ENCODE measurements at regions not wholly inside any gene's neighbourhood (a gene's known extent, or its start where the extent isn't known, plus 50 kb on each side); places are given as distances from the start of the nearest gene placed in this dataset.

GRCh38 chr5:120396186-120396585 is 67.9 kb upstream of the PRR16 start:
- no peak overlapping the region for H3K4me3 ChIP-seq (ENCODE audit: low read depth, poor library complexity, severe bottlenecking)
- TF ChIP-seq, protein P1, sequence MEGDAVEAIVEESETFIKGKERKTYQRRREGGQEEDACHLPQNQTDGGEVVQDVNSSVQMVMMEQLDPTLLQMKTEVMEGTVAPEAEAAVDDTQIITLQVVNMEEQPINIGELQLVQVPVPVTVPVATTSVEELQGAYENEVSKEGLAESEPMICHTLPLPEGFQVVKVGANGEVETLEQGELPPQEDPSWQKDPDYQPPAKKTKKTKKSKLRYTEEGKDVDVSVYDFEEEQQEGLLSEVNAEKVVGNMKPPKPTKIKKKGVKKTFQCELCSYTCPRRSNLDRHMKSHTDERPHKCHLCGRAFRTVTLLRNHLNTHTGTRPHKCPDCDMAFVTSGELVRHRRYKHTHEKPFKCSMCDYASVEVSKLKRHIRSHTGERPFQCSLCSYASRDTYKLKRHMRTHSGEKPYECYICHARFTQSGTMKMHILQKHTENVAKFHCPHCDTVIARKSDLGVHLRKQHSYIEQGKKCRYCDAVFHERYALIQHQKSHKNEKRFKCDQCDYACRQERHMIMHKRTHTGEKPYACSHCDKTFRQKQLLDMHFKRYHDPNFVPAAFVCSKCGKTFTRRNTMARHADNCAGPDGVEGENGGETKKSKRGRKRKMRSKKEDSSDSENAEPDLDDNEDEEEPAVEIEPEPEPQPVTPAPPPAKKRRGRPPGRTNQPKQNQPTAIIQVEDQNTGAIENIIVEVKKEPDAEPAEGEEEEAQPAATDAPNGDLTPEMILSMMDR (IDR thresholded peaks at IDR 0.05) = no peak
- TF ChIP-seq POLR2A (IDR thresholded peaks at IDR 0.05) = no peak
- intact Hi-C loops (cut with DNase I; ENCODE audit: low total_unique reads) = no loop called here
- DNase-seq (ENCODE audit: low spot score in 2 of 2) = no peak

GRCh38 chr5:120400356-120400755 is 63.7 kb upstream of the PRR16 start:
- no peak for DNase-seq (ENCODE audit: low spot score in 2 of 2)
- no peak overlapping the region for H3K4me3 ChIP-seq (ENCODE audit: low read depth, poor library complexity, severe bottlenecking)
- intact Hi-C loops (cut with DNase I; ENCODE audit: low total_unique reads) = no loop called here
- TF ChIP-seq POLR2A (IDR thresholded peaks at IDR 0.05) = no peak
- TF ChIP-seq, protein P1 (IDR thresholded peaks at IDR 0.05) = no peak
- WGBS, 2 donors = 80% methylated on average over 1 of the region's 1 CpG

DNA sequence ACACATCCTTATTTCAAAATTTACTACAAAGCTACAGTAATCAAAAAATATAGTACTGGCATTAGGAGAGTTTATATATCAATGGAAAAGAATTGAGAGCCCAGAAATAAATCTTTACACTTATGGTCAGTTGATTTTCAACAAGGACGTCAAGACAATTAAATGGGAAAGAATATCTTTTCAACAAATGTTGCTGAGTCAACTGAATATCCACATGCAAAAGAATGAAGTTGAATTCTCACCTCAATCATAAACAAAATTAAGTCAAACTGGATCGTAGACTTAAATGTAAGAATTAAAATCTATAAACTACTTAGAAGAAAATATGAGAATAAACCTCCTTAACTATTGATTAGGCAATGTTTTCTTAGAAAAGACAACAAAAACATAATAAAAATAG is 61.5 kb upstream of the PRR16 start:
- 89 to 93% methylated on average over 2 of the region's 2 CpGs for WGBS, 2 donors
- intact Hi-C loops (cut with DNase I; ENCODE audit: low total_unique reads) = no loop called here
- H3K4me3 ChIP-seq (ENCODE audit: low read depth, poor library complexity, severe bottlenecking) = no peak overlapping the region
- DNase-seq (ENCODE audit: low spot score in 2 of 2) = no peak
- TF ChIP-seq, protein P1 (IDR thresholded peaks at IDR 0.05) = no peak
- TF ChIP-seq POLR2A (IDR thresholded peaks at IDR 0.05) = no peak

DNA sequence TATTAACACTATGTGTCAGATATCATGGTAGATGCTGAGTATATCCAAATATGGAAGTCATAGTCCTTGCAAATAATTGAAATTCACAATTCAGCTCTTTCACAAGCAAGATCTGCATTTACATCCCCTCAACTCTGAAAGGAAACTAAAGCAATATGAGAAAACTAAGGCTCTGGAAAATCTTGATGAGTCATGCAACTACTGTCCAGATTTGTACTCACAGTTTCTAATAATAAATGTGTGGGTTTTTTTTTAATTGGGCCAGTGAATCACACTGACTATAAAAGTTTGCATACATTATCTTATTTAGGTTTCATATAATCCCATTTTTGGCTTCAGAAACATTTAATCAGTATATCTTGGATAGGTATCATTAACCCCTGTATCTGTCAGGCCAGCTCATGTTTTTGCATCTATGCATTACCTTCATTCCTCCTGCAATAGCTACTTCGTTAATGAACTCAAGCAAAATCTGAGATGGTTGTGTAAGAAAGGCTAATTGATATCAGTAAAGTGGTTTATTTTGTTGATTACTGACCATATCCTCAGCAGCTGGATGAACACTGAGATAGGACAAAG is 58.7 kb upstream of the PRR16 start:
- 55 to 67% methylated on average over 1 of the region's 1 CpG for WGBS, 2 donors
- TF ChIP-seq, protein P1 (IDR thresholded peaks at IDR 0.05) = no peak
- TF ChIP-seq POLR2A (IDR thresholded peaks at IDR 0.05) = no peak
- no peak overlapping the region for H3K4me3 ChIP-seq (ENCODE audit: low read depth, poor library complexity, severe bottlenecking)
- intact Hi-C loops (cut with DNase I; ENCODE audit: low total_unique reads) = no loop called here
- no peak for DNase-seq (ENCODE audit: low spot score in 2 of 2)

DNA sequence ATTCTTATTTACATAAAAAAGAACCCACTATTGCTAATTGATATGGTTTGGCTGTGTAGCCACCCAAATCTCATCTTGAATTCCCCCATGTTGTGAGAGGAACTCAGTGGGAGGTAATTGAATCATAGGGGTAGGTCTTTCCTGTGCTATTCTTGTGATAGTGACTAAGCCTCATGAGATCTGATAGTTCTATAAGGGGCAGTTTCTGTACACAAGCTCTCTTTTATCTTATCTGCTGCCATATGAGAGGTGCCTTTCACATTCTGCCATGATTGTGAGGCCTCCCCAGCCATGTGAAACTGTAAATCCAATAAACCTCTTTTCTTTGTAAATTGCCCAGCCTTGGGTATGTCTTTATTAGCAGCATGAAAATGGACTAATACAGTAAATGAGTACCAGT is 58.2 kb upstream of the PRR16 start:
- DNase-seq (ENCODE audit: low spot score in 2 of 2) = no peak
- TF ChIP-seq, protein P1 (IDR thresholded peaks at IDR 0.05) = no peak
- no peak for TF ChIP-seq POLR2A (IDR thresholded peaks at IDR 0.05)
- H3K4me3 ChIP-seq (ENCODE audit: low read depth, poor library complexity, severe bottlenecking) = no peak overlapping the region
- intact Hi-C loops (cut with DNase I; ENCODE audit: low total_unique reads) = no loop called here

- TF ChIP-seq, protein P1 (IDR thresholded peaks at IDR 0.05) = no peak
- TF ChIP-seq POLR2A (IDR thresholded peaks at IDR 0.05) = no peak
- no peak for DNase-seq (ENCODE audit: low spot score in 2 of 2)
- WGBS, 2 donors = 80 to 83% methylated on average over 3 of the region's 3 CpGs
- intact Hi-C loops (cut with DNase I; ENCODE audit: low total_unique reads) = no loop called here
- no peak overlapping the region for H3K4me3 ChIP-seq (ENCODE audit: low read depth, poor library complexity, severe bottlenecking)
These were observed 50.4 kb upstream of the PRR16 start for GRCh38 chr5:120413686-120414085.
